Lower leg skin (tissue), 4 donors: ENCODE measurements at regions not wholly inside any gene's neighbourhood (a gene's known extent, or its start where the extent isn't known, plus 50 kb on each side); places are given as distances from the start of the nearest gene placed in this dataset.

Experiments used
- DNase-seq, 2 donors: peaks; one replicate each; pipeline ENCODE4 v3.0.0-alpha.2; 2019; ENCODE audit warnings: low spot score in 2 of 2
- H3K4me3 ChIP-seq: fragments of 200-600 bp; sonication (generic); 2 replicates; pipeline ENCODE4 v1.5.1; 2017; ENCODE audit warnings: mild to moderate bottlenecking, low read depth; ENCODE audit not compliant: poor library complexity, severe bottlenecking
- CTCF ChIP-seq, 3 donors: fragments of 450-650 bp; IDR thresholded peaks; one replicate each; pipeline ENCODE4 v1.5.1; 2016; ENCODE audit warnings: antibody characterized with exemption in 3 of 3, mild to moderate bottlenecking in 3 of 3, moderate library complexity in 2 of 3
- POLR2A ChIP-seq, 2 donors: fragments of 450-650 bp; IDR thresholded peaks; one replicate each; pipeline ENCODE4 v1.6.1; 2016 to 2017; ENCODE audit warnings: antibody characterized with exemption in 2 of 2, mild to moderate bottlenecking in 1 of 2, moderate library complexity in 1 of 2
- WGBS, 2 donors: methylation state at CpG; one replicate each; pipeline ENCODE4 v1.1.5; 2018; 5-methylcytosine and 5-hydroxymethylcytosine counted together
- intact Hi-C: fragments of 100-400 bp; cut with DNase I; formaldehyde crosslinking; loops from one replicate; pipeline ENCODE4 v1.15.0; 2023; ENCODE audit warnings: low total_unique reads

GRCh38 chr2:181203916-181204315 is 223.5 kb downstream of the UBE2E3 start:
- intact Hi-C loops, result no loop called here
- H3K4me3 ChIP-seq, result no peak overlapping the region
- no peak for DNase-seq
- TF ChIP-seq POLR2A (IDR thresholded peaks at IDR 0.05) (no peak), CTCF (IDR thresholded peaks at IDR 0.05) (no peak)

- DNase-seq, result no peak
- H3K4me3 ChIP-seq, result no peak overlapping the region
- 92 to 95% methylated on average over 3 of the region's 3 CpGs for WGBS, 2 donors
- intact Hi-C loops, result no loop called here
- TF ChIP-seq CTCF (IDR thresholded peaks at IDR 0.05), result no peak
- TF ChIP-seq POLR2A (IDR thresholded peaks at IDR 0.05), result no peak
Observed at GRCh38 chr2:181218401-181218821, 238.0 kb downstream of the UBE2E3 start.

DNA sequence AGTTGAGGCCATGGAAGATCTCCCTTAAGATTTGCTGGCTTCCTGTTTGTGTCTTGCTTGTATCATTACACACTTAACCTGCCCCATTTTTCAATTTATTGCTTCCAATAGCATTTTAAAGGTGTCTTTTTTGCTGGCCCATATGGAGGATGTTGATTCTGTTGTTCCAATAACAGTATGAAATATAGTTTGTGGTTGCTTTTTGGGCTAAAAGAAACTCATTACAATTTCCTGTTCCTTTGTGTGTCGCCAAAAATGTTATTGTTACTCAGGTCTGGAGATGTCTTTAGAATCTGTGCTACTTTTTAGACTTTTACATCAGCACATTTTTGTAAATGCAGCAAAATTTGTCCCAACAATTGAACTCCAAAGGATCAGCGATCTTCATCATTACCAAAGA is 234.0 kb upstream of the ITGA4 start:
- intact Hi-C loops, result no loop called here
- no peak overlapping the region for H3K4me3 ChIP-seq
- WGBS, 2 donors, result 75 to 77% methylated on average over 2 of the region's 2 CpGs
- no peak for DNase-seq
- TF ChIP-seq POLR2A (IDR thresholded peaks at IDR 0.05) (no peak), CTCF (IDR thresholded peaks at IDR 0.05) (no peak)

GRCh38 chr2:181224866-181225265 is 232.3 kb upstream of the ITGA4 start:
- 62 to 65% methylated on average over 3 of the region's 3 CpGs for WGBS, 2 donors
- intact Hi-C loops, result no loop called here

GRCh38 chr2:181228661-181229060 is 228.5 kb upstream of the ITGA4 start:
- intact Hi-C loops, result no loop called here
- 66 to 73% methylated on average over 1 of the region's 1 CpG for WGBS, 2 donors

More at GRCh38 chr2:181224866-181225265, 232.3 kb upstream of the ITGA4 start:
- DNase-seq, result no peak
- H3K4me3 ChIP-seq, result no peak overlapping the region
- TF ChIP-seq CTCF (IDR thresholded peaks at IDR 0.05) (no peak), POLR2A (IDR thresholded peaks at IDR 0.05) (no peak)

More at GRCh38 chr2:181228661-181229060, 228.5 kb upstream of the ITGA4 start:
- no peak overlapping the region for H3K4me3 ChIP-seq
- no peak for DNase-seq
- no peak for TF ChIP-seq POLR2A (IDR thresholded peaks at IDR 0.05)
- TF ChIP-seq CTCF (IDR thresholded peaks at IDR 0.05), result no peak
